ENCODE measurements at regions not wholly inside any gene's neighbourhood (a gene's known extent, or its start where the extent isn't known, plus 50 kb on each side); places are given as distances from the start of the nearest gene placed in this dataset.

GRCh38 chr11:133582326-133582725 is 50.0 kb upstream of the OPCML start:
- no peak overlapping the region for H3K4me2 ChIP-seq (ENCODE audit: low read length)
- no peaks in the 10 kb centered on the region for H3K79me2 ChIP-seq (ENCODE audit: insufficient read depth, low read depth, low read length)
- no TSS peak for BruUV-seq (replicated peaks)
- no peaks in the 10 kb centered on the region for H3K9me2 ChIP-seq (ENCODE audit: insufficient read depth, low read length)
- H3K27ac ChIP-seq (ENCODE audit: low read depth, low read length, poor library complexity, severe bottlenecking) = no peak overlapping the region
- CTCF ChIA-PET (ENCODE audit: unreplicated experiment) = no interaction called here
- no peaks in the 10 kb centered on the region for H3K9me3 ChIP-seq (ENCODE audit: low read length)
- no peaks in the 10 kb centered on the region for H4K20me1 ChIP-seq (ENCODE audit: insufficient read depth, low read length)
- POLR2A ChIA-PET = no interaction called here
- H3K4me1 ChIP-seq (ENCODE audit: insufficient read depth, low read length, poor library complexity, severe bottlenecking) = no peaks in the 10 kb centered on the region
- H3K4me3 ChIP-seq (ENCODE audit: low read depth, low read length, poor library complexity, severe bottlenecking) = no peak overlapping the region
- DNase-seq (ENCODE audit: low spot score) = no peak
- H2AFZ ChIP-seq (ENCODE audit: low read length) = no peak overlapping the region
- intact Hi-C loops (cut with micrococcal nuclease; ENCODE audit: unreplicated experiment) = no loop called here
- H3K36me3 ChIP-seq (ENCODE audit: insufficient read depth, low read length) = no peaks in the 10 kb centered on the region
- TF ChIP-seq, protein P1, sequence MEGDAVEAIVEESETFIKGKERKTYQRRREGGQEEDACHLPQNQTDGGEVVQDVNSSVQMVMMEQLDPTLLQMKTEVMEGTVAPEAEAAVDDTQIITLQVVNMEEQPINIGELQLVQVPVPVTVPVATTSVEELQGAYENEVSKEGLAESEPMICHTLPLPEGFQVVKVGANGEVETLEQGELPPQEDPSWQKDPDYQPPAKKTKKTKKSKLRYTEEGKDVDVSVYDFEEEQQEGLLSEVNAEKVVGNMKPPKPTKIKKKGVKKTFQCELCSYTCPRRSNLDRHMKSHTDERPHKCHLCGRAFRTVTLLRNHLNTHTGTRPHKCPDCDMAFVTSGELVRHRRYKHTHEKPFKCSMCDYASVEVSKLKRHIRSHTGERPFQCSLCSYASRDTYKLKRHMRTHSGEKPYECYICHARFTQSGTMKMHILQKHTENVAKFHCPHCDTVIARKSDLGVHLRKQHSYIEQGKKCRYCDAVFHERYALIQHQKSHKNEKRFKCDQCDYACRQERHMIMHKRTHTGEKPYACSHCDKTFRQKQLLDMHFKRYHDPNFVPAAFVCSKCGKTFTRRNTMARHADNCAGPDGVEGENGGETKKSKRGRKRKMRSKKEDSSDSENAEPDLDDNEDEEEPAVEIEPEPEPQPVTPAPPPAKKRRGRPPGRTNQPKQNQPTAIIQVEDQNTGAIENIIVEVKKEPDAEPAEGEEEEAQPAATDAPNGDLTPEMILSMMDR (conservative IDR thresholded peaks at IDR 0.05; ENCODE audit: low read length) = no peak
- no peak for TF ChIP-seq EZH2phosphoT487 (IDR thresholded peaks at IDR 0.05; ENCODE audit: borderline replicate concordance, low read depth, low read length)

Data from OCI-LY7 (cell line).